Liver (tissue), 8 donors: ENCODE measurements at regions not wholly inside any gene's neighbourhood (a gene's known extent, or its start where the extent isn't known, plus 50 kb on each side); places are given as distances from the start of the nearest gene placed in this dataset.

ENCODE experiments used
- DNase-seq: peaks from one replicate; pipeline ENCODE4 v3.0.0-alpha.2; 2017; ENCODE audit warnings: low spot score
- H3K27ac ChIP-seq, 2 donors: one replicate each; pipeline ENCODE4 v1.7.0; 2013; ENCODE audit warnings: inconsistent platforms in 2 of 2, low read length in 2 of 2, control low read depth in 1 of 2, low read depth in 1 of 2, mild to moderate bottlenecking in 1 of 2
- H3K27me3 ChIP-seq, 4 donors: one replicate each; pipeline versions ENCODE4 v1.6.1 to v1.7.0; 2013; ENCODE audit warnings: low read length in 3 of 4, inconsistent platforms in 1 of 4, mild to moderate bottlenecking in 1 of 4, moderate library complexity in 1 of 4; ENCODE audit not compliant: control insufficient read depth in 4 of 4, insufficient read depth in 4 of 4
- H3K36me3 ChIP-seq, 4 donors: one replicate each; pipeline versions ENCODE4 v1.6.1 to v1.7.0; 2013; ENCODE audit warnings: low read length in 3 of 4, mild to moderate bottlenecking in 3 of 4, low read depth in 1 of 4, moderate library complexity in 1 of 4; ENCODE audit not compliant: control insufficient read depth in 4 of 4, insufficient read depth in 3 of 4
- H3K4me1 ChIP-seq, 4 donors: one replicate each; pipeline versions ENCODE4 v1.6.1 to v1.7.0; 2013; ENCODE audit warnings: low read length in 3 of 4, mild to moderate bottlenecking in 3 of 4, moderate library complexity in 1 of 4; ENCODE audit not compliant: control insufficient read depth in 4 of 4, insufficient read depth in 4 of 4
- H3K4me3 ChIP-seq, 3 donors: one replicate each; pipeline versions ENCODE4 v1.6.1 to v1.7.0; 2013; ENCODE audit warnings: low read length in 3 of 3, control low read depth in 1 of 3, low read depth in 1 of 3, mild to moderate bottlenecking in 1 of 3
- H3K9ac ChIP-seq, 2 donors: one replicate each; pipeline ENCODE4 v1.7.0; 2013; ENCODE audit warnings: low read length in 2 of 2, mild to moderate bottlenecking in 2 of 2, moderate library complexity in 2 of 2, control low read depth in 1 of 2, low read depth in 1 of 2
- H3K9me3 ChIP-seq, 4 donors: one replicate each; pipeline versions ENCODE4 v1.6.1 to v1.7.0; 2013; ENCODE audit warnings: low read length in 3 of 4; ENCODE audit not compliant: control insufficient read depth in 4 of 4
- EGR1 ChIP-seq, 2 donors: IDR thresholded peaks; 2 replicates each; pipeline ENCODE4 v1.6.1; 2016 to 2018; ENCODE audit warnings: antibody characterized with exemption in 2 of 2, low read depth in 2 of 2
- FOXA1 ChIP-seq: IDR thresholded peaks from 2 replicates; pipeline ENCODE4 v1.6.1; 2016; ENCODE audit warnings: antibody characterized with exemption
- FOXA2 ChIP-seq: IDR thresholded peaks from 2 replicates; pipeline ENCODE4 v1.6.1; 2016; ENCODE audit warnings: antibody characterized with exemption
- GABPA ChIP-seq, 2 donors: IDR thresholded peaks in 1 of 2; conservative IDR thresholded peaks in 1 of 2; 2 replicates each; pipeline ENCODE4 v1.6.1; 2016; ENCODE audit warnings: antibody characterized with exemption in 2 of 2, mild to moderate bottlenecking in 1 of 2, moderate library complexity in 1 of 2
- HNF4A ChIP-seq, 2 donors: conservative IDR thresholded peaks; 2 replicates each; pipeline ENCODE4 v1.6.1; 2016; ENCODE audit warnings: antibody characterized with exemption in 2 of 2, mild to moderate bottlenecking in 2 of 2
- HNF4G ChIP-seq: IDR thresholded peaks from 2 replicates; pipeline ENCODE4 v1.6.1; 2016; ENCODE audit warnings: antibody characterized with exemption
- JUND ChIP-seq, 2 donors: IDR thresholded peaks; 2 replicates each; pipeline ENCODE4 v1.6.1; 2016; ENCODE audit warnings: antibody characterized with exemption in 2 of 2
- NR2F2 ChIP-seq: IDR thresholded peaks from 2 replicates; pipeline ENCODE4 v1.6.1; 2016; ENCODE audit warnings: antibody characterized with exemption
- RAD21 ChIP-seq, 2 donors: IDR thresholded peaks; 2 replicates each; pipeline ENCODE4 v1.6.1; 2016; ENCODE audit warnings: antibody characterized with exemption in 2 of 2, mild to moderate bottlenecking in 2 of 2
- RXRA ChIP-seq, 2 donors: IDR thresholded peaks; 2 replicates each; pipeline ENCODE4 v1.6.1; 2017 to 2018; ENCODE audit warnings: antibody characterized with exemption in 2 of 2, mild to moderate bottlenecking in 1 of 2
- SP1 ChIP-seq: IDR thresholded peaks from 2 replicates; pipeline ENCODE4 v1.6.1; 2018; ENCODE audit warnings: antibody characterized with exemption, mild to moderate bottlenecking
- TAF1 ChIP-seq: conservative IDR thresholded peaks from 2 replicates; pipeline ENCODE4 v1.6.1; 2016; ENCODE audit warnings: antibody characterized with exemption, mild to moderate bottlenecking
- YY1 ChIP-seq: IDR thresholded peaks from 2 replicates; pipeline ENCODE4 v1.6.1; 2016; ENCODE audit warnings: antibody characterized with exemption, mild to moderate bottlenecking
- WGBS: extraction: QIAGEN DNeasy Blood & Tissue Kit; methylation state at CpG from one replicate; pipeline ENCODE4 v1.1.7; 2013; 5-methylcytosine and 5-hydroxymethylcytosine counted together
- TF ChIP-seq, protein P1 (sequence below): fragments of 150-350 bp; IDR thresholded peaks from 2 replicates; pipeline ENCODE4 v1.5.1; 2017; ENCODE audit warnings: improper control_type of control experiment, low read depth, low read length; ENCODE audit not compliant: missing input control
- TF ChIP-seq, protein P2 (sequence below): IDR thresholded peaks from 2 replicates; pipeline ENCODE4 v1.6.1; 2016; ENCODE audit warnings: antibody characterized with exemption, mild to moderate bottlenecking
- TF ChIP-seq, protein P3 (sequence below): IDR thresholded peaks from 2 replicates; pipeline ENCODE4 v1.6.1; 2016; ENCODE audit warnings: antibody characterized with exemption
- donor health status: healthy.
- donor health status: healthy.
- donor health status: healthy.
- donor health status: healthy.
- donor health status: healthy.

DNA sequence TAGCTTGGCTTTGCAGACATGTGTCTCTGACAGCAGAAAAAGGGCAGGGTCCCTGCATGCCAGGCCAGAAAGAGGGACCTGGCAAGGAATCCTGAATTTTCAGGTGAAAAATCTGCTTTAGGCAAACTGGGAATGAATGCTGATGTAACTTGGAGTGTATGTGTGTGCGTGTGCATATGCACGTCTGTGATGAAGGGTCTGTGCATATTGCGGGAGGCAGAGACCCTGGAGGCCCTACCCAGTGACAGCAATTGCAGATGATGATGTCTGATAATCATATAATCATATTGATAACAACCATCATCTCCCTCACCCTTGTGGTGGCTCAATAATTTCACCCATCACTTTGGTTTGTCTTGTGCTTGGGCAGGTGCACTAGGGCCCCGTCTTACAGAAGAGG is 80.7 kb upstream of the SDK2 start:
- WGBS, result 92% methylated on average over 4 of the region's 4 CpGs
- H3K9ac ChIP-seq, result no peak overlapping the region

DNA sequence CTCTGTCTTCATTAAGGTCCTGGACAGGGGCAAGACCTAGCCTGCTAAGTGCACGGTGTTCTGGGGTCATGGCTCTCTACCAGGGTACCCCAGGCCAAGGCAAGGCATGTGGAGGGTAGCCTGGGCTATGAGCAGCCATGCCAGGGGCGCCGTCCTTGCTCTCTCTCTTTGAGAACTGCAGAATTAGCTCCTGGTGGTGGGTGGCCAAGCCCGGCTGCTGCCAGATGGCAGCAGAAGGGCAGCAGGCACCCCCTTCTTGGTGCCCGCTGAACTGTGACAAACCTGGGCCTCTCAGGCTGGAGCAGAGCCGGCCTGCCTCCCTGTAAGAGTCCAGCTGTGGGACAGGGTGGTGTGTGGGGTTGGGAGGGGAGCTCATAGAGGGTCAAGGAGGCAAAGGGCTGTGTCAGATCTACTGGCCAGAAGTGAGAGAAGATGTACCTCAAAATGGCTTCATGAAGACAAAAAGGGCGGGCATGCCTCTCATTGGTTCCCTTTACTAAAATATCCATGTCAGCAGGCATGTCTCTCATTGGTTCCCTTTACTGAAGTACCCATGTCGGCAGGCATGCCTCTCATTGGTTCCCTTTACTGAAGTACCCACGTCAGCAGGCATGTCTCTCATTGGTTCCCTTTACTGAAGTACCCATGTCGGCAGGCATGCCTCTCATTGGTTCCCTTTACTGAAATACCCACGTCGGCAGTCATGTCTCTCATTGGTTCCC is 81.7 kb upstream of the SDK2 start:
- peaks cover 0 to 3% (median 0%) of the 10 kb centered on the region in 4 donors for H3K27me3 ChIP-seq
- no peak overlapping the region for H3K4me3 ChIP-seq
- TF ChIP-seq GABPA (IDR thresholded peaks at IDR 0.05 in 1 of 2, conservative IDR thresholded peaks at IDR 0.05 in 1 of 2), result no peak
- no peak for TF ChIP-seq SP1
- TF ChIP-seq JUND (IDR thresholded peaks at IDR 0.05), result no peak
- TF ChIP-seq EGR1 (IDR thresholded peaks at IDR 0.05; ENCODE audit: low read depth in 2 of 2), result no peak
- no peak for TF ChIP-seq RAD21 (IDR thresholded peaks at IDR 0.05)
- TF ChIP-seq, protein P1, sequence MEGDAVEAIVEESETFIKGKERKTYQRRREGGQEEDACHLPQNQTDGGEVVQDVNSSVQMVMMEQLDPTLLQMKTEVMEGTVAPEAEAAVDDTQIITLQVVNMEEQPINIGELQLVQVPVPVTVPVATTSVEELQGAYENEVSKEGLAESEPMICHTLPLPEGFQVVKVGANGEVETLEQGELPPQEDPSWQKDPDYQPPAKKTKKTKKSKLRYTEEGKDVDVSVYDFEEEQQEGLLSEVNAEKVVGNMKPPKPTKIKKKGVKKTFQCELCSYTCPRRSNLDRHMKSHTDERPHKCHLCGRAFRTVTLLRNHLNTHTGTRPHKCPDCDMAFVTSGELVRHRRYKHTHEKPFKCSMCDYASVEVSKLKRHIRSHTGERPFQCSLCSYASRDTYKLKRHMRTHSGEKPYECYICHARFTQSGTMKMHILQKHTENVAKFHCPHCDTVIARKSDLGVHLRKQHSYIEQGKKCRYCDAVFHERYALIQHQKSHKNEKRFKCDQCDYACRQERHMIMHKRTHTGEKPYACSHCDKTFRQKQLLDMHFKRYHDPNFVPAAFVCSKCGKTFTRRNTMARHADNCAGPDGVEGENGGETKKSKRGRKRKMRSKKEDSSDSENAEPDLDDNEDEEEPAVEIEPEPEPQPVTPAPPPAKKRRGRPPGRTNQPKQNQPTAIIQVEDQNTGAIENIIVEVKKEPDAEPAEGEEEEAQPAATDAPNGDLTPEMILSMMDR, result no peak
- TF ChIP-seq FOXA2, result no peak
- TF ChIP-seq NR2F2, result no peak
- TF ChIP-seq FOXA1, result no peak
- TF ChIP-seq, protein P2, sequence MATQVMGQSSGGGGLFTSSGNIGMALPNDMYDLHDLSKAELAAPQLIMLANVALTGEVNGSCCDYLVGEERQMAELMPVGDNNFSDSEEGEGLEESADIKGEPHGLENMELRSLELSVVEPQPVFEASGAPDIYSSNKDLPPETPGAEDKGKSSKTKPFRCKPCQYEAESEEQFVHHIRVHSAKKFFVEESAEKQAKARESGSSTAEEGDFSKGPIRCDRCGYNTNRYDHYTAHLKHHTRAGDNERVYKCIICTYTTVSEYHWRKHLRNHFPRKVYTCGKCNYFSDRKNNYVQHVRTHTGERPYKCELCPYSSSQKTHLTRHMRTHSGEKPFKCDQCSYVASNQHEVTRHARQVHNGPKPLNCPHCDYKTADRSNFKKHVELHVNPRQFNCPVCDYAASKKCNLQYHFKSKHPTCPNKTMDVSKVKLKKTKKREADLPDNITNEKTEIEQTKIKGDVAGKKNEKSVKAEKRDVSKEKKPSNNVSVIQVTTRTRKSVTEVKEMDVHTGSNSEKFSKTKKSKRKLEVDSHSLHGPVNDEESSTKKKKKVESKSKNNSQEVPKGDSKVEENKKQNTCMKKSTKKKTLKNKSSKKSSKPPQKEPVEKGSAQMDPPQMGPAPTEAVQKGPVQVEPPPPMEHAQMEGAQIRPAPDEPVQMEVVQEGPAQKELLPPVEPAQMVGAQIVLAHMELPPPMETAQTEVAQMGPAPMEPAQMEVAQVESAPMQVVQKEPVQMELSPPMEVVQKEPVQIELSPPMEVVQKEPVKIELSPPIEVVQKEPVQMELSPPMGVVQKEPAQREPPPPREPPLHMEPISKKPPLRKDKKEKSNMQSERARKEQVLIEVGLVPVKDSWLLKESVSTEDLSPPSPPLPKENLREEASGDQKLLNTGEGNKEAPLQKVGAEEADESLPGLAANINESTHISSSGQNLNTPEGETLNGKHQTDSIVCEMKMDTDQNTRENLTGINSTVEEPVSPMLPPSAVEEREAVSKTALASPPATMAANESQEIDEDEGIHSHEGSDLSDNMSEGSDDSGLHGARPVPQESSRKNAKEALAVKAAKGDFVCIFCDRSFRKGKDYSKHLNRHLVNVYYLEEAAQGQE, result no peak
- TF ChIP-seq HNF4A (conservative IDR thresholded peaks at IDR 0.05), result no peak
- no peak for TF ChIP-seq YY1
- no peaks in the 10 kb centered on the region for H3K4me1 ChIP-seq
- H3K36me3 ChIP-seq, result no peaks in the 10 kb centered on the region
- H3K9me3 ChIP-seq, result peaks cover 0 to 6% (median 0%) of the 10 kb centered on the region in 4 donors
- no peak overlapping the region for H3K27ac ChIP-seq
- no peak for DNase-seq
- H3K9ac ChIP-seq, result no peak overlapping the region
- WGBS, result 82% methylated on average over 12 of the region's 12 CpGs

More for the DNA sequence above, 80.7 kb upstream of the SDK2 start:
- Histone ChIP-seq H3K36me3 (no peaks in the 10 kb centered on the region), H3K4me3 (no peak overlapping the region), H3K9me3 (no peaks in the 10 kb centered on the region), H3K4me1 (no peaks in the 10 kb centered on the region), H3K27me3 (peaks cover 0 to 3% (median 0%) of the 10 kb centered on the region in 4 donors), H3K27ac (no peak overlapping the region)
- TF ChIP-seq GABPA (IDR thresholded peaks at IDR 0.05 in 1 of 2, conservative IDR thresholded peaks at IDR 0.05 in 1 of 2) (no peak), RAD21 (IDR thresholded peaks at IDR 0.05) (no peak), EGR1 (IDR thresholded peaks at IDR 0.05; ENCODE audit: low read depth in 2 of 2) (no peak), HNF4A (conservative IDR thresholded peaks at IDR 0.05) (no peak), JUND (IDR thresholded peaks at IDR 0.05) (no peak), RXRA (IDR thresholded peaks at IDR 0.05) (no peak), HNF4G (no peak), FOXA2 (no peak), TAF1 (no peak), SP1 (no peak), YY1 (no peak)
- TF ChIP-seq, protein P3, sequence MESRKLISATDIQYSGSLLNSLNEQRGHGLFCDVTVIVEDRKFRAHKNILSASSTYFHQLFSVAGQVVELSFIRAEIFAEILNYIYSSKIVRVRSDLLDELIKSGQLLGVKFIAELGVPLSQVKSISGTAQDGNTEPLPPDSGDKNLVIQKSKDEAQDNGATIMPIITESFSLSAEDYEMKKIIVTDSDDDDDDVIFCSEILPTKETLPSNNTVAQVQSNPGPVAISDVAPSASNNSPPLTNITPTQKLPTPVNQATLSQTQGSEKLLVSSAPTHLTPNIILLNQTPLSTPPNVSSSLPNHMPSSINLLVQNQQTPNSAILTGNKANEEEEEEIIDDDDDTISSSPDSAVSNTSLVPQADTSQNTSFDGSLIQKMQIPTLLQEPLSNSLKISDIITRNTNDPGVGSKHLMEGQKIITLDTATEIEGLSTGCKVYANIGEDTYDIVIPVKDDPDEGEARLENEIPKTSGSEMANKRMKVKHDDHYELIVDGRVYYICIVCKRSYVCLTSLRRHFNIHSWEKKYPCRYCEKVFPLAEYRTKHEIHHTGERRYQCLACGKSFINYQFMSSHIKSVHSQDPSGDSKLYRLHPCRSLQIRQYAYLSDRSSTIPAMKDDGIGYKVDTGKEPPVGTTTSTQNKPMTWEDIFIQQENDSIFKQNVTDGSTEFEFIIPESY, result no peak
- TF ChIP-seq, protein P2, result no peak
- no peak for DNase-seq
